Neural cell (in vitro differentiated cells): ENCODE measurements at regions not wholly inside any gene's neighbourhood (a gene's known extent, or its start where the extent isn't known, plus 50 kb on each side); places are given as distances from the start of the nearest gene placed in this dataset.

Experiments used
- CTCF ChIP-seq: fragments of 450-650 bp; IDR thresholded peaks from 2 replicates; pipeline ENCODE4 v1.5.1; 2014; ENCODE audit warnings: antibody characterized with exemption, mild to moderate bottlenecking, moderate library complexity; ENCODE audit not compliant: poor library complexity, severe bottlenecking
- EP300 ChIP-seq: fragments of 450-650 bp; conservative IDR thresholded peaks from 2 replicates; pipeline ENCODE4 v1.6.1; 2014; ENCODE audit warnings: antibody characterized with exemption, mild to moderate bottlenecking, moderate library complexity; ENCODE audit not compliant: poor library complexity, severe bottlenecking
- EZH2 ChIP-seq: fragments of 200-600, 300-800 bp; shearing (Covaris generic), sonication (generic); IDR thresholded peaks from 2 replicates; pipeline ENCODE4 v1.6.1; 2014; ENCODE audit warnings: antibody characterized with exemption, low read length, borderline replicate concordance, mild to moderate bottlenecking; ENCODE audit not compliant: insufficient read depth, poor library complexity, severe bottlenecking
- MXI1 ChIP-seq: fragments of 450-650 bp; conservative IDR thresholded peaks from 2 replicates; pipeline ENCODE4 v1.6.1; 2014; ENCODE audit warnings: antibody characterized with exemption, mild to moderate bottlenecking; ENCODE audit not compliant: poor library complexity, severe bottlenecking
- POLR2AphosphoS5 ChIP-seq: IDR thresholded peaks from 2 replicates; pipeline ENCODE4 v1.6.1; 2012
- REST ChIP-seq: IDR thresholded peaks from 2 replicates; pipeline ENCODE4 v1.6.1; 2012; ENCODE audit warnings: borderline replicate concordance
- TAF1 ChIP-seq: IDR thresholded peaks from 2 replicates; pipeline ENCODE4 v1.6.1; 2012; ENCODE audit warnings: low read depth

DNA sequence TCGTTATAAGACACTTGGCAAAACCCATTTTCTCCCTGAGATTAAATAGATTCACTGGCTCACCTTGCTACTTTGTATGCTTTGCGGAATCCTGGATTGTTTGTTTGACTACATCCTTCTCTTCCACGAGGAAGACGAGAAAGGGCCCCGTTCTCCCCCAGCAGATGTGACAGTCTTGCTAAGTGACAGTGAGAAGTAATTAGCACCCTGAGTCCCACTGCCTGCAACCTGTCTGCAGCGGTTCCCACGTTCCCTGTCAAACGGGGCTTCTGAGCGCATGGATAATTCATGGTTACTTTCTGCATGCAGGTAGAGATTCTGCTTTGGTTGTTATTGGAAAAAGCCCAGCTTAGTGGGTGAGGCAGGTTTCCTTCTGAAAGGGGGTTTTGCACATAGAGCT lies 163.7 kb downstream of the CDH26 start:
- TF ChIP-seq POLR2AphosphoS5, result peak; percentile 84
- no peak for TF ChIP-seq CTCF
- TF ChIP-seq EP300, result peak; percentile 80
- TF ChIP-seq REST, result peak; percentile 76
- no peak for TF ChIP-seq EZH2
- no peak for TF ChIP-seq MXI1
- no peak for TF ChIP-seq TAF1
